ENCODE measurements at regions not wholly inside any gene's neighbourhood (a gene's known extent, or its start where the extent isn't known, plus 50 kb on each side); places are given as distances from the start of the nearest gene placed in this dataset.

DNA sequence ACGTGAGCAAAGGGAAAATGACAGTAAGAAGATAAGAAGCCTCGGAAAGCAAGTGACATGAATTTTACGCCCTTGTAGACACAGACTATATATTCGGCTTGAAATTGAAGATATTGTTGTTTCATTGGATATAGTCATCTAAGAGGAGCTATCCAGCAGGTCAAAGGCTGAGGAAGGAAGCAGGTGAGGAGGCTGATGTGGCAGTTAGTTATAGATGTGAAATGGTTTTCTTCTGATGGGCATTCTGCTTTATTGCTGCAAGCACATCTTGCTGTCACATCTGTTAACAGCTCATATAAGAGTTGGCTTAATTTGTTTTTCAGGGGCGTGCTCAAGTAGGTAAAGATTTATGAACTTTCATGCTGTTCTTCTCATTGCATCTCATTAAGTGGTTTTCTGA, 146.1 kb downstream of the KLF5 start:
- Mint-ChIP-seq H3K27ac (no peak overlapping the region), H3K27me3 (ENCODE audit: low read depth) (no peaks in the 10 kb centered on the region), H3K4me3 (no peak overlapping the region), H3K36me3 (no peaks in the 10 kb centered on the region), H3K9me3 (no peaks in the 10 kb centered on the region), H3K4me1 (no peaks in the 10 kb centered on the region)
- ATAC-seq (no peak), DNase-seq (ENCODE audit: low spot score) (no peak)
- TF ChIP-seq, protein P1, sequence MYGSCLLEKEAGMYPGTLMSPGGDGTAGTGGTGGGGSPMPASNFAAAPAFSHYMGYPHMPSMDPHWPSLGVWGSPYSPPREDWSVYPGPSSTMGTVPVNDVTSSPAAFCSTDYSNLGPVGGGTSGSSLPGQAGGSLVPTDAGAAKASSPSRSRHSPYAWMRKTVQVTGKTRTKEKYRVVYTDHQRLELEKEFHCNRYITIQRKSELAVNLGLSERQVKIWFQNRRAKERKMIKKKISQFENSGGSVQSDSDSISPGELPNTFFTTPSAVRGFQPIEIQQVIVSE (CRISPR knock-in tag; IDR thresholded peaks at IDR 0.05; ENCODE audit: borderline replicate concordance), result no peak
- TF ChIP-seq, protein P2, sequence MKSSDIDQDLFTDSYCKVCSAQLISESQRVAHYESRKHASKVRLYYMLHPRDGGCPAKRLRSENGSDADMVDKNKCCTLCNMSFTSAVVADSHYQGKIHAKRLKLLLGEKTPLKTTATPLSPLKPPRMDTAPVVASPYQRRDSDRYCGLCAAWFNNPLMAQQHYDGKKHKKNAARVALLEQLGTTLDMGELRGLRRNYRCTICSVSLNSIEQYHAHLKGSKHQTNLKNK (CRISPR knock-in tag; IDR thresholded peaks at IDR 0.05), result no peak
- TF ChIP-seq, protein P3, sequence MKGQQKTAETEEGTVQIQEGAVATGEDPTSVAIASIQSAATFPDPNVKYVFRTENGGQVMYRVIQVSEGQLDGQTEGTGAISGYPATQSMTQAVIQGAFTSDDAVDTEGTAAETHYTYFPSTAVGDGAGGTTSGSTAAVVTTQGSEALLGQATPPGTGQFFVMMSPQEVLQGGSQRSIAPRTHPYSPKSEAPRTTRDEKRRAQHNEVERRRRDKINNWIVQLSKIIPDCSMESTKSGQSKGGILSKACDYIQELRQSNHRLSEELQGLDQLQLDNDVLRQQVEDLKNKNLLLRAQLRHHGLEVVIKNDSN (CRISPR knock-in tag; IDR thresholded peaks at IDR 0.05), result no peak
- TF ChIP-seq, protein P4, sequence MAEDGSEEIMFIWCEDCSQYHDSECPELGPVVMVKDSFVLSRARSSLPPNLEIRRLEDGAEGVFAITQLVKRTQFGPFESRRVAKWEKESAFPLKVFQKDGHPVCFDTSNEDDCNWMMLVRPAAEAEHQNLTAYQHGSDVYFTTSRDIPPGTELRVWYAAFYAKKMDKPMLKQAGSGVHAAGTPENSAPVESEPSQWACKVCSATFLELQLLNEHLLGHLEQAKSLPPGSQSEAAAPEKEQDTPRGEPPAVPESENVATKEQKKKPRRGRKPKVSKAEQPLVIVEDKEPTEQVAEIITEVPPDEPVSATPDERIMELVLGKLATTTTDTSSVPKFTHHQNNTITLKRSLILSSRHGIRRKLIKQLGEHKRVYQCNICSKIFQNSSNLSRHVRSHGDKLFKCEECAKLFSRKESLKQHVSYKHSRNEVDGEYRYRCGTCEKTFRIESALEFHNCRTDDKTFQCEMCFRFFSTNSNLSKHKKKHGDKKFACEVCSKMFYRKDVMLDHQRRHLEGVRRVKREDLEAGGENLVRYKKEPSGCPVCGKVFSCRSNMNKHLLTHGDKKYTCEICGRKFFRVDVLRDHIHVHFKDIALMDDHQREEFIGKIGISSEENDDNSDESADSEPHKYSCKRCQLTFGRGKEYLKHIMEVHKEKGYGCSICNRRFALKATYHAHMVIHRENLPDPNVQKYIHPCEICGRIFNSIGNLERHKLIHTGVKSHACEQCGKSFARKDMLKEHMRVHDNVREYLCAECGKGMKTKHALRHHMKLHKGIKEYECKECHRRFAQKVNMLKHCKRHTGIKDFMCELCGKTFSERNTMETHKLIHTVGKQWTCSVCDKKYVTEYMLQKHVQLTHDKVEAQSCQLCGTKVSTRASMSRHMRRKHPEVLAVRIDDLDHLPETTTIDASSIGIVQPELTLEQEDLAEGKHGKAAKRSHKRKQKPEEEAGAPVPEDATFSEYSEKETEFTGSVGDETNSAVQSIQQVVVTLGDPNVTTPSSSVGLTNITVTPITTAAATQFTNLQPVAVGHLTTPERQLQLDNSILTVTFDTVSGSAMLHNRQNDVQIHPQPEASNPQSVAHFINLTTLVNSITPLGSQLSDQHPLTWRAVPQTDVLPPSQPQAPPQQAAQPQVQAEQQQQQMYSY (CRISPR knock-in tag; IDR thresholded peaks at IDR 0.05), result no peak
- TF ChIP-seq, protein P5, sequence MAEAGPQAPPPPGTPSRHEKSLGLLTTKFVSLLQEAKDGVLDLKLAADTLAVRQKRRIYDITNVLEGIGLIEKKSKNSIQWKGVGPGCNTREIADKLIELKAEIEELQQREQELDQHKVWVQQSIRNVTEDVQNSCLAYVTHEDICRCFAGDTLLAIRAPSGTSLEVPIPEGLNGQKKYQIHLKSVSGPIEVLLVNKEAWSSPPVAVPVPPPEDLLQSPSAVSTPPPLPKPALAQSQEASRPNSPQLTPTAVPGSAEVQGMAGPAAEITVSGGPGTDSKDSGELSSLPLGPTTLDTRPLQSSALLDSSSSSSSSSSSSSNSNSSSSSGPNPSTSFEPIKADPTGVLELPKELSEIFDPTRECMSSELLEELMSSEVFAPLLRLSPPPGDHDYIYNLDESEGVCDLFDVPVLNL (CRISPR knock-in tag; IDR thresholded peaks at IDR 0.05; ENCODE audit: borderline replicate concordance, low read depth), result no peak
- TF ChIP-seq SP1 (CRISPR knock-in tag; conservative IDR thresholded peaks at IDR 0.05) (no peak), NFE2L1 (CRISPR knock-in tag; IDR thresholded peaks at IDR 0.05) (no peak), ELF4 (CRISPR knock-in tag; IDR thresholded peaks at IDR 0.05; ENCODE audit: low read depth) (no peak), ESRRA (CRISPR knock-in tag; IDR thresholded peaks at IDR 0.05; ENCODE audit: borderline replicate concordance) (no peak), RELA (CRISPR knock-in tag; IDR thresholded peaks at IDR 0.05; ENCODE audit: borderline replicate concordance) (no peak), GTF2I (CRISPR knock-in tag; conservative IDR thresholded peaks at IDR 0.05) (no peak)
- ChIA-PET CTCF (no interaction called here), POLR2A (no interaction called here)

DNA sequence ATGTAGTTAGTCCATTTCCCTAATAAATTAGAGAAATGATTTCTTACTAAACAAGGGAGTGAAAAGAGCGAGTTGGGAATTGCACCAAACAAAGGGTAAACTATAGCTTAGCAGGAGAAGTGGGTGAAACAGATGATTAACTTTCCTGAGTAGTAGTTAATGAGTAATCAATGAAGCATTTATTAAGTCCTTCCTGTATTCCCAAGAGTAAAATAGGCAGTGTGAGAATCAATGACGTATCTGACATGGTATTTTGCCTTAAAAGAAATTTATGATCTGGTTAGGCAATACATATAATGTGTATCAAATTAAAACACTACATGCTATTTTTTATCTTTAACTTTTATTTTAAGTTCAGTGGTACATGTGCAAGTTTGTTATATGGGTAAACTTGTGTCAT, 142.8 kb downstream of the KLF5 start:
- H3K27me3 Mint-ChIP-seq (ENCODE audit: low read depth), result no peaks in the 10 kb centered on the region
- no peaks in the 10 kb centered on the region for H3K9me3 Mint-ChIP-seq
- no peak for ATAC-seq
- no peak overlapping the region for H3K4me3 Mint-ChIP-seq
- ChIA-PET POLR2A (no interaction called here), CTCF (no interaction called here)
- no peaks in the 10 kb centered on the region for H3K4me1 Mint-ChIP-seq
- H3K27ac Mint-ChIP-seq, result no peak overlapping the region
- no peak for DNase-seq (ENCODE audit: low spot score)
- H3K36me3 Mint-ChIP-seq, result no peaks in the 10 kb centered on the region
- no peak for TF ChIP-seq GTF2I (CRISPR knock-in tag; conservative IDR thresholded peaks at IDR 0.05)
- TF ChIP-seq, protein P6, sequence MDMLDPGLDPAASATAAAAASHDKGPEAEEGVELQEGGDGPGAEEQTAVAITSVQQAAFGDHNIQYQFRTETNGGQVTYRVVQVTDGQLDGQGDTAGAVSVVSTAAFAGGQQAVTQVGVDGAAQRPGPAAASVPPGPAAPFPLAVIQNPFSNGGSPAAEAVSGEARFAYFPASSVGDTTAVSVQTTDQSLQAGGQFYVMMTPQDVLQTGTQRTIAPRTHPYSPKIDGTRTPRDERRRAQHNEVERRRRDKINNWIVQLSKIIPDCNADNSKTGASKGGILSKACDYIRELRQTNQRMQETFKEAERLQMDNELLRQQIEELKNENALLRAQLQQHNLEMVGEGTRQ (CRISPR knock-in tag; IDR thresholded peaks at IDR 0.05), result no peak
- TF ChIP-seq, protein P5 (CRISPR knock-in tag; IDR thresholded peaks at IDR 0.05; ENCODE audit: borderline replicate concordance, low read depth), result no peak
- TF ChIP-seq, protein P7, sequence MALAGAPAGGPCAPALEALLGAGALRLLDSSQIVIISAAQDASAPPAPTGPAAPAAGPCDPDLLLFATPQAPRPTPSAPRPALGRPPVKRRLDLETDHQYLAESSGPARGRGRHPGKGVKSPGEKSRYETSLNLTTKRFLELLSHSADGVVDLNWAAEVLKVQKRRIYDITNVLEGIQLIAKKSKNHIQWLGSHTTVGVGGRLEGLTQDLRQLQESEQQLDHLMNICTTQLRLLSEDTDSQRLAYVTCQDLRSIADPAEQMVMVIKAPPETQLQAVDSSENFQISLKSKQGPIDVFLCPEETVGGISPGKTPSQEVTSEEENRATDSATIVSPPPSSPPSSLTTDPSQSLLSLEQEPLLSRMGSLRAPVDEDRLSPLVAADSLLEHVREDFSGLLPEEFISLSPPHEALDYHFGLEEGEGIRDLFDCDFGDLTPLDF (CRISPR knock-in tag; IDR thresholded peaks at IDR 0.05), result no peak
- TF ChIP-seq TEAD1 (CRISPR knock-in tag; IDR thresholded peaks at IDR 0.05), result no peak
- TF ChIP-seq, protein P8, sequence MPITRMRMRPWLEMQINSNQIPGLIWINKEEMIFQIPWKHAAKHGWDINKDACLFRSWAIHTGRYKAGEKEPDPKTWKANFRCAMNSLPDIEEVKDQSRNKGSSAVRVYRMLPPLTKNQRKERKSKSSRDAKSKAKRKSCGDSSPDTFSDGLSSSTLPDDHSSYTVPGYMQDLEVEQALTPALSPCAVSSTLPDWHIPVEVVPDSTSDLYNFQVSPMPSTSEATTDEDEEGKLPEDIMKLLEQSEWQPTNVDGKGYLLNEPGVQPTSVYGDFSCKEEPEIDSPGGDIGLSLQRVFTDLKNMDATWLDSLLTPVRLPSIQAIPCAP (CRISPR knock-in tag; IDR thresholded peaks at IDR 0.05), result no peak
- TF ChIP-seq, protein P9, sequence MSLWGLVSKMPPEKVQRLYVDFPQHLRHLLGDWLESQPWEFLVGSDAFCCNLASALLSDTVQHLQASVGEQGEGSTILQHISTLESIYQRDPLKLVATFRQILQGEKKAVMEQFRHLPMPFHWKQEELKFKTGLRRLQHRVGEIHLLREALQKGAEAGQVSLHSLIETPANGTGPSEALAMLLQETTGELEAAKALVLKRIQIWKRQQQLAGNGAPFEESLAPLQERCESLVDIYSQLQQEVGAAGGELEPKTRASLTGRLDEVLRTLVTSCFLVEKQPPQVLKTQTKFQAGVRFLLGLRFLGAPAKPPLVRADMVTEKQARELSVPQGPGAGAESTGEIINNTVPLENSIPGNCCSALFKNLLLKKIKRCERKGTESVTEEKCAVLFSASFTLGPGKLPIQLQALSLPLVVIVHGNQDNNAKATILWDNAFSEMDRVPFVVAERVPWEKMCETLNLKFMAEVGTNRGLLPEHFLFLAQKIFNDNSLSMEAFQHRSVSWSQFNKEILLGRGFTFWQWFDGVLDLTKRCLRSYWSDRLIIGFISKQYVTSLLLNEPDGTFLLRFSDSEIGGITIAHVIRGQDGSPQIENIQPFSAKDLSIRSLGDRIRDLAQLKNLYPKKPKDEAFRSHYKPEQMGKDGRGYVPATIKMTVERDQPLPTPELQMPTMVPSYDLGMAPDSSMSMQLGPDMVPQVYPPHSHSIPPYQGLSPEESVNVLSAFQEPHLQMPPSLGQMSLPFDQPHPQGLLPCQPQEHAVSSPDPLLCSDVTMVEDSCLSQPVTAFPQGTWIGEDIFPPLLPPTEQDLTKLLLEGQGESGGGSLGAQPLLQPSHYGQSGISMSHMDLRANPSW (CRISPR knock-in tag; conservative IDR thresholded peaks at IDR 0.05; ENCODE audit: low read depth), result no peak
- TF ChIP-seq KAT7 (CRISPR knock-in tag; IDR thresholded peaks at IDR 0.05; ENCODE audit: borderline replicate concordance), result no peak
- TF ChIP-seq NR2C2 (CRISPR knock-in tag; IDR thresholded peaks at IDR 0.05), result no peak
- no peak for TF ChIP-seq MXD4 (CRISPR knock-in tag; IDR thresholded peaks at IDR 0.05; ENCODE audit: borderline replicate concordance)
- no peak for TF ChIP-seq ZNF671 (CRISPR knock-in tag; IDR thresholded peaks at IDR 0.05)
- TF ChIP-seq ZNF263 (CRISPR knock-in tag; IDR thresholded peaks at IDR 0.05; ENCODE audit: low read depth), result no peak

Measured in WTC11 (cell line).